CD4-positive, alpha-beta memory T cell (primary cell): ENCODE measurements at regions not wholly inside any gene's neighbourhood (a gene's known extent, or its start where the extent isn't known, plus 50 kb on each side); places are given as distances from the start of the nearest gene placed in this dataset.
A peak's percentile ranks its signal among the peaks of the same experiment; 100 is the strongest.

Source experiments
- CTCF ChIA-PET: fragments of 350-600 bp; sonication (Branson Sonifier 250); formaldehyde crosslinking; loops from one replicate; lab custom pipeline; 2021; ENCODE audit warnings: inconsistent platforms; ENCODE audit not compliant: partially characterized antibody; lab: Charles Lee
- POLR2A ChIA-PET: fragments of 350-600 bp; sonication (Branson Sonifier 250); formaldehyde crosslinking; loops from one replicate; lab custom pipeline; 2021; ENCODE audit not compliant: partially characterized antibody; lab: Charles Lee
- DNase-seq, 5 donors: peaks; one replicate each; pipeline versions ENCODE4 v3.0.0 to v3.0.0-alpha.2; 2020 to 2022; ENCODE audit warnings: mixed read lengths in 1 of 5
- H3K27ac ChIP-seq: one replicate; pipeline ENCODE4 v1.7.0; 2013; ENCODE audit warnings: low read depth, low read length
- H3K27me3 ChIP-seq: 2 replicates; pipeline ENCODE4 v1.7.0; 2013; ENCODE audit warnings: mild to moderate bottlenecking, low read length, moderate library complexity; ENCODE audit not compliant: insufficient read depth
- H3K36me3 ChIP-seq: 2 replicates; pipeline ENCODE4 v1.7.0; 2013; ENCODE audit warnings: mild to moderate bottlenecking, low read length, moderate library complexity; ENCODE audit not compliant: insufficient read depth
- H3K4me1 ChIP-seq: 2 replicates; pipeline ENCODE4 v1.7.0; 2013; ENCODE audit warnings: mild to moderate bottlenecking, low read length, moderate library complexity; ENCODE audit not compliant: insufficient read depth
- H3K4me3 ChIP-seq, 2 donors: one replicate each; pipeline ENCODE4 v1.7.0; 2013; ENCODE audit warnings: low read length in 2 of 2, mild to moderate bottlenecking in 1 of 2
- H3K9me3 ChIP-seq, 2 donors: one replicate each; pipeline ENCODE4 v1.7.0; 2013; ENCODE audit warnings: low read length in 2 of 2, control low read depth in 1 of 2; ENCODE audit not compliant: control insufficient read depth in 1 of 2
- H3K27ac Mint-ChIP-seq, 7 donors: one replicate each; pipeline ENCODE4 v1.8.0; 2020 to 2021; ENCODE audit warnings: mixed read lengths in 7 of 7, mild to moderate bottlenecking in 6 of 7, inconsistent platforms in 3 of 7, moderate library complexity in 3 of 7
- H3K27me3 Mint-ChIP-seq, 2 donors: one replicate each; pipeline ENCODE4 v1.8.0; 2020 to 2021; ENCODE audit warnings: mixed read lengths in 2 of 2
- H3K36me3 Mint-ChIP-seq, 2 donors: one replicate each; pipeline ENCODE4 v1.8.0; 2020 to 2021; ENCODE audit warnings: mixed read lengths in 2 of 2, inconsistent platforms in 1 of 2, mild to moderate bottlenecking in 1 of 2
- H3K4me1 Mint-ChIP-seq, 4 donors: one replicate each; pipeline ENCODE4 v1.8.0; 2020 to 2021; ENCODE audit warnings: mixed read lengths in 4 of 4, mild to moderate bottlenecking in 1 of 4
- H3K4me3 Mint-ChIP-seq, 8 donors: one replicate each; pipeline ENCODE4 v1.8.0; 2020 to 2021; ENCODE audit warnings: mixed read lengths in 8 of 8, mild to moderate bottlenecking in 7 of 8, moderate library complexity in 6 of 8, inconsistent platforms in 3 of 8
- H3K9me3 Mint-ChIP-seq, 8 donors: one replicate each; pipeline ENCODE4 v1.8.0; 2020 to 2021; ENCODE audit warnings: mixed read lengths in 8 of 8, mild to moderate bottlenecking in 5 of 8, inconsistent platforms in 3 of 8, moderate library complexity in 1 of 8
- intact Hi-C: fragments of 100-400 bp; cut with micrococcal nuclease; formaldehyde crosslinking; loops from one replicate; pipeline ENCODE4 v1.15.1; 2023

- no peaks in the 10 kb centered on the region for H3K9me3 Mint-ChIP-seq
- H3K36me3 ChIP-seq: no peaks in the 10 kb centered on the region
- CTCF ChIA-PET: interaction anchor here (0.7 to 19.1 kb wide), 4 partner anchors 66 to 144 kb away, joined by 3 to 278 read pairs (median 157); partner anchors contain the start of gene TENT5C
- H3K36me3 Mint-ChIP-seq: no peaks in the 10 kb centered on the region
- no peak overlapping the region for H3K27ac ChIP-seq
- H3K27me3 ChIP-seq: no peaks in the 10 kb centered on the region
- H3K4me3 ChIP-seq: no peak overlapping the region
- peaks cover 0 to 2% of the 10 kb centered on the region in 2 donors for H3K27me3 Mint-ChIP-seq
- no peak overlapping the region for H3K4me3 Mint-ChIP-seq
- H3K27ac Mint-ChIP-seq: peak overlapping the region in 1 of 7 donors; percentile 47
- POLR2A ChIA-PET: no interaction called here
- peaks cover 5 to 12% (median 7%) of the 10 kb centered on the region in 4 donors for H3K4me1 Mint-ChIP-seq
- no peak for DNase-seq
- peaks cover 8% of the 10 kb centered on the region for H3K4me1 ChIP-seq
- intact Hi-C loops: no loop called here
- no peaks in the 10 kb centered on the region for H3K9me3 ChIP-seq
These were observed 72.6 kb downstream of the TENT5C start for GRCh38 chr1:117678246-117678977.

- CTCF ChIA-PET: interaction anchor here (2.3 to 19.1 kb wide), 3 partner anchors 77 to 145 kb away, joined by 15 to 278 read pairs (median 179); no protein-coding TSS in a partner anchor
- intact Hi-C loops: no loop called here
These were observed 73.5 kb downstream of the TENT5C start for GRCh38 chr1:117679299-117679698.

GRCh38 chr1:117679868-117680267 is 74.0 kb downstream of the TENT5C start:
- no peak for DNase-seq
- H3K36me3 Mint-ChIP-seq: no peaks in the 10 kb centered on the region
- no peaks in the 10 kb centered on the region for H3K4me1 ChIP-seq
- H3K27me3 Mint-ChIP-seq: peaks cover 0 to 2% of the 10 kb centered on the region in 2 donors
- no peaks in the 10 kb centered on the region for H3K9me3 ChIP-seq
- POLR2A ChIA-PET: no interaction called here
- H3K9me3 Mint-ChIP-seq: no peaks in the 10 kb centered on the region
- intact Hi-C loops: no loop called here
- H3K4me1 Mint-ChIP-seq: peaks cover 0 to 4% (median under 1%) of the 10 kb centered on the region in 4 donors
- no peak overlapping the region for H3K4me3 Mint-ChIP-seq
- CTCF ChIA-PET: interaction anchor here (1.2 to 19.1 kb wide), 4 partner anchors 24 to 145 kb away, joined by 4 to 179 read pairs (median 11); no protein-coding TSS in a partner anchor
- no peaks in the 10 kb centered on the region for H3K27me3 ChIP-seq
- H3K36me3 ChIP-seq: no peaks in the 10 kb centered on the region
- no peak overlapping the region for H3K27ac ChIP-seq
- no peak overlapping the region for H3K27ac Mint-ChIP-seq
- H3K4me3 ChIP-seq: no peak overlapping the region

More at GRCh38 chr1:117679299-117679698, 73.5 kb downstream of the TENT5C start:
- H3K9me3 Mint-ChIP-seq: no peaks in the 10 kb centered on the region
- POLR2A ChIA-PET: no interaction called here
- H3K9me3 ChIP-seq: no peaks in the 10 kb centered on the region
- no peak overlapping the region for H3K4me3 Mint-ChIP-seq
- H3K27me3 Mint-ChIP-seq: peaks cover 0 to 2% of the 10 kb centered on the region in 2 donors
- peaks cover 4% of the 10 kb centered on the region for H3K4me1 ChIP-seq
- H3K27ac ChIP-seq: no peak overlapping the region
- no peak overlapping the region for H3K4me3 ChIP-seq
- no peak for DNase-seq
- no peak overlapping the region for H3K27ac Mint-ChIP-seq
- H3K36me3 ChIP-seq: no peaks in the 10 kb centered on the region
- H3K4me1 Mint-ChIP-seq: peaks cover 3 to 8% (median 4%) of the 10 kb centered on the region in 4 donors
- no peaks in the 10 kb centered on the region for H3K36me3 Mint-ChIP-seq
- H3K27me3 ChIP-seq: no peaks in the 10 kb centered on the region

GRCh38 chr1:117680316-117681002 is 74.6 kb downstream of the TENT5C start:
- Mint-ChIP-seq H3K36me3 (no peaks in the 10 kb centered on the region), H3K4me3 (no peak overlapping the region), H3K9me3 (peaks cover 0 to 1% (median 0%) of the 10 kb centered on the region in 8 donors), H3K27me3 (peaks cover 0 to 2% of the 10 kb centered on the region in 2 donors), H3K27ac (no peak overlapping the region), H3K4me1 (peaks cover 0 to 4% (median under 1%) of the 10 kb centered on the region in 4 donors)
- Histone ChIP-seq H3K4me3 (no peak overlapping the region), H3K9me3 (no peaks in the 10 kb centered on the region), H3K27me3 (no peaks in the 10 kb centered on the region), H3K36me3 (no peaks in the 10 kb centered on the region), H3K4me1 (no peaks in the 10 kb centered on the region), H3K27ac (no peak overlapping the region)
- ChIA-PET CTCF (interaction anchor here (1.0 to 19.1 kb wide), 6 partner anchors 19 to 145 kb away, joined by 3 to 179 read pairs (median 6); no protein-coding TSS in a partner anchor), POLR2A (no interaction called here)
- intact Hi-C loops: no loop called here
- no peak for DNase-seq

- Histone ChIP-seq H3K27me3 (no peaks in the 10 kb centered on the region), H3K36me3 (no peaks in the 10 kb centered on the region), H3K27ac (no peak overlapping the region), H3K9me3 (no peaks in the 10 kb centered on the region), H3K4me1 (no peaks in the 10 kb centered on the region), H3K4me3 (no peak overlapping the region)
- POLR2A ChIA-PET: no interaction called here
- peaks cover 0 to 4% (median under 1%) of the 10 kb centered on the region in 4 donors for H3K4me1 Mint-ChIP-seq
- H3K9me3 Mint-ChIP-seq: peaks cover 0 to 3% (median 0%) of the 10 kb centered on the region in 8 donors
- H3K27ac Mint-ChIP-seq: no peak overlapping the region
- intact Hi-C loops: no loop called here
- peaks cover 0 to 2% of the 10 kb centered on the region in 2 donors for H3K27me3 Mint-ChIP-seq
- no peak for DNase-seq
- CTCF ChIA-PET: interaction anchor here (1.0 to 19.1 kb wide), 8 partner anchors 19 to 168 kb away, joined by 3 to 179 read pairs (median 6); no protein-coding TSS in a partner anchor
- no peaks in the 10 kb centered on the region for H3K36me3 Mint-ChIP-seq
- H3K4me3 Mint-ChIP-seq: no peak overlapping the region
These were observed 75.4 kb downstream of the TENT5C start for GRCh38 chr1:117681093-117681900.

GRCh38 chr1:117681901-117682250 is 76.0 kb downstream of the TENT5C start:
- H3K27me3 Mint-ChIP-seq: peaks cover 0 to 2% of the 10 kb centered on the region in 2 donors
- ChIA-PET POLR2A (no interaction called here), CTCF (interaction anchor here (0.6 to 19.1 kb wide), 6 partner anchors 18 to 265 kb away, joined by 3 to 179 read pairs (median 6); no protein-coding TSS in a partner anchor)
- Histone ChIP-seq H3K27me3 (no peaks in the 10 kb centered on the region), H3K27ac (no peak overlapping the region), H3K4me1 (no peaks in the 10 kb centered on the region), H3K4me3 (no peak overlapping the region), H3K9me3 (no peaks in the 10 kb centered on the region), H3K36me3 (no peaks in the 10 kb centered on the region)
- intact Hi-C loops: no loop called here
- no peak overlapping the region for H3K4me3 Mint-ChIP-seq
- peaks cover 0 to 4% (median under 1%) of the 10 kb centered on the region in 4 donors for H3K4me1 Mint-ChIP-seq
- no peak for DNase-seq
- H3K27ac Mint-ChIP-seq: no peak overlapping the region
- H3K9me3 Mint-ChIP-seq: peaks cover 0 to 3% (median 0%) of the 10 kb centered on the region in 8 donors
- H3K36me3 Mint-ChIP-seq: no peaks in the 10 kb centered on the region
